ENCODE measurements at regions not wholly inside any gene's neighbourhood (a gene's known extent, or its start where the extent isn't known, plus 50 kb on each side); places are given as distances from the start of the nearest gene placed in this dataset.
"Not testable (repeated sequence)": the region's sequence is repeated elsewhere in the genome, so short reads cannot be mapped to it uniquely, and the experiment has no call there.

DNA sequence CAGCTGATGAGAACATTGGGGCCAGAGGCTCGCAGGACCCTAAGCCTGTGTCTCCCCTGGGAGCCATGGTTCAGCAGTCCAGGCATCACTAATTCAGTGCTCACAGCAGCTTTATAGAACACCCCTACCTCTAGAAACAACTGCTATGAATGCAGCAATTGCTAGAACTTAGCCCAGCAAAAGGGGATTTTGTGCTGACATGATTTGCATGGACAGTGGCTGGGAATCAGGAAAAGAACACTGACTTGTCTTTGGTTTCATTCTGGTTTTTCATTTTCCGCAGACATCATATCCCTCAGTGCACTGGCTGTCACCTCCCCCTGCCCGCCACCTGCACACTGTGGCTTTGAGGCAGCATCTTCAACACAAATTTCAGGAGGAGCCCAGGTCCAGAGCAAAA is 3964.9 kb upstream of the TPTE start:
- not testable (repeated sequence) for H3K36me3 ChIP-seq (ENCODE audit: control insufficient read depth in 3 of 3, insufficient read depth in 2 of 3, low read depth in 1 of 3, low read length in 3 of 3); H3K27me3 ChIP-seq (ENCODE audit: control insufficient read depth in 3 of 3, insufficient read depth in 3 of 3, low read length in 3 of 3); H3K27ac ChIP-seq (ENCODE audit: low read depth in 1 of 3, low read length in 2 of 3); H3K4me1 ChIP-seq (ENCODE audit: control insufficient read depth in 3 of 3, insufficient read depth in 2 of 3, low read depth in 1 of 3, low read length in 2 of 3); FAIRE-seq; DNase-seq; H3K9me3 ChIP-seq (ENCODE audit: control insufficient read depth in 2 of 2, insufficient read depth in 1 of 2, low read depth in 1 of 2, low read length in 1 of 2); H3K4me3 ChIP-seq (ENCODE audit: low read depth in 1 of 3, low read length in 3 of 3)
- no CpG with 5 or more reads among the region's 3 CpGs for WGBS, 3 donors

DNA sequence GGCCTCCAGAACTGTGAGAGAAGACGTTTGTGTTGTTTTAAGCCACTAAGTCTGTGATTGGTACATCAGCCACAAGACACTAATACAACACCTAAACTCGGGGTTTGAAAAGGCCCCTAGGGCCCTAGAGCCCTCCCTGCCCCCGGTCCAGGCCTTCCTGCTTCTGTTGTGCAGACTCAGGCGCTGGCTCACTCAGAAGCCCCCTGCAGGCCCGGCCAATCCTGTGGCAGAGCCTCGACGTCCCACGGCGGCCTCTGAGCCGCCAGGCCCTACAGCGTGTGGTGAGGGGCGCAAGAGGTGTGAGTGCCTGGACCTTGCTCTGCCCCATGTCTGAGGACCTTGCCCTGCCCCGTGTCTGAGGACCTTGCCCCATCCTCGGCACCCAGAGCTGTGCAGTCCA is 3964.0 kb upstream of the TPTE start:
- not testable (repeated sequence) for H3K4me1 ChIP-seq (ENCODE audit: control insufficient read depth in 3 of 3, insufficient read depth in 2 of 3, low read depth in 1 of 3, low read length in 2 of 3); H3K9me3 ChIP-seq (ENCODE audit: control insufficient read depth in 2 of 2, insufficient read depth in 1 of 2, low read depth in 1 of 2, low read length in 1 of 2); H3K27ac ChIP-seq (ENCODE audit: low read depth in 1 of 3, low read length in 2 of 3); H3K27me3 ChIP-seq (ENCODE audit: control insufficient read depth in 3 of 3, insufficient read depth in 3 of 3, low read length in 3 of 3); H3K36me3 ChIP-seq (ENCODE audit: control insufficient read depth in 3 of 3, insufficient read depth in 2 of 3, low read depth in 1 of 3, low read length in 3 of 3); H3K4me3 ChIP-seq (ENCODE audit: low read depth in 1 of 3, low read length in 3 of 3); DNase-seq; FAIRE-seq
- WGBS, 3 donors, result 76% methylated on average over 5 of the region's 14 CpGs; no CpG with 5 or more reads in 2 of the 3 donors

GRCh38 chr21:6561168-6561567 is 3960.2 kb upstream of the TPTE start:
- WGBS, 3 donors, result no CpG with 5 or more reads among the region's 10 CpGs
- H3K4me1 ChIP-seq (ENCODE audit: control insufficient read depth in 3 of 3, insufficient read depth in 2 of 3, low read depth in 1 of 3, low read length in 2 of 3); H3K27me3 ChIP-seq (ENCODE audit: control insufficient read depth in 3 of 3, insufficient read depth in 3 of 3, low read length in 3 of 3); H3K36me3 ChIP-seq (ENCODE audit: control insufficient read depth in 3 of 3, insufficient read depth in 2 of 3, low read depth in 1 of 3, low read length in 3 of 3); FAIRE-seq; H3K9me3 ChIP-seq (ENCODE audit: control insufficient read depth in 2 of 2, insufficient read depth in 1 of 2, low read depth in 1 of 2, low read length in 1 of 2); DNase-seq; H3K27ac ChIP-seq (ENCODE audit: low read depth in 1 of 3, low read length in 2 of 3); H3K4me3 ChIP-seq (ENCODE audit: low read depth in 1 of 3, low read length in 3 of 3): not testable (repeated sequence)

- not testable (repeated sequence) for H3K27ac ChIP-seq (ENCODE audit: low read depth in 1 of 3, low read length in 2 of 3); DNase-seq; H3K4me3 ChIP-seq (ENCODE audit: low read depth in 1 of 3, low read length in 3 of 3); FAIRE-seq; H3K9me3 ChIP-seq (ENCODE audit: control insufficient read depth in 2 of 2, insufficient read depth in 1 of 2, low read depth in 1 of 2, low read length in 1 of 2); H3K4me1 ChIP-seq (ENCODE audit: control insufficient read depth in 3 of 3, insufficient read depth in 2 of 3, low read depth in 1 of 3, low read length in 2 of 3); H3K27me3 ChIP-seq (ENCODE audit: control insufficient read depth in 3 of 3, insufficient read depth in 3 of 3, low read length in 3 of 3); H3K36me3 ChIP-seq (ENCODE audit: control insufficient read depth in 3 of 3, insufficient read depth in 2 of 3, low read depth in 1 of 3, low read length in 3 of 3)
- no CpG with 5 or more reads among the region's 9 CpGs for WGBS, 3 donors
Observed at GRCh38 chr21:6561578-6561977, 3959.8 kb upstream of the TPTE start.

- H3K4me3 ChIP-seq (ENCODE audit: low read depth in 1 of 3, low read length in 3 of 3); H3K27ac ChIP-seq (ENCODE audit: low read depth in 1 of 3, low read length in 2 of 3); H3K9me3 ChIP-seq (ENCODE audit: control insufficient read depth in 2 of 2, insufficient read depth in 1 of 2, low read depth in 1 of 2, low read length in 1 of 2); H3K27me3 ChIP-seq (ENCODE audit: control insufficient read depth in 3 of 3, insufficient read depth in 3 of 3, low read length in 3 of 3); H3K4me1 ChIP-seq (ENCODE audit: control insufficient read depth in 3 of 3, insufficient read depth in 2 of 3, low read depth in 1 of 3, low read length in 2 of 3); FAIRE-seq; DNase-seq; H3K36me3 ChIP-seq (ENCODE audit: control insufficient read depth in 3 of 3, insufficient read depth in 2 of 3, low read depth in 1 of 3, low read length in 3 of 3): not testable (repeated sequence)
- WGBS, 3 donors, result 0 to 11% methylated on average over 3 to 13 of the region's 44 CpGs; no CpG with 5 or more reads in 1 of the 3 donors
Observed at GRCh38 chr21:6564543-6565166, 3956.7 kb upstream of the TPTE start.

DNA sequence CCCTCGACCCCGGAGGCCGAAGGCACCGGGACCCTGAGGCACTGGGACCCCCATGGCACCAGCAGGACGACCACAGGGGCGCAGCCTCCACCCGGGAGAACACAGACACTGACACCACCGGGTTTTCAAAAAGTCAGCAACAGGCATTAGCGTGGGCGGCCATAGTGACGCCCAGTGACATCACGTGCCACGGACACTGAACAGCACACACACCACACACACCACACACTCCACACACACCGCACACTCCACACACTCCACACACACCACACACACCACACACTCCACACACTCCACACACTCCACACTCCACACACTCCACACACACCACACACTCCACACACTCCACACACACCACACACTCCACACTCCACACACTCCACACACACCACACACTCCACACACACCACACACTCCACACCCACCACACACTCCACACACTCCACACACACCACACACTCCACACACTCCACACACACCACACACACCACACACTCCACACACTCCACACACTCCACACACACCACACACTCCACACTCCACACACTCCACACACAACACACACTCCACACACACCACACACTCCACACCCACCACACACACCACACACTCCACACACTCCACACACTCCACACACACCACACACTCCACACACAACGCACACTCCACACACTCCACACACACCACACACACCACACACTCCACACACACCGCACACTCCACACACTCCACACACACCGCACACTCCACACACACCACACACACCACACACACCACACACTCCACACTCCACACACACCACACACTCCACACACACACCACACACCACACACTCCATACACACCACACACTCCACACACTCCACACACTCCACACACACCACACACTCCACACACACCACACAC is 3955.9 kb upstream of the TPTE start:
- not testable (repeated sequence) for H3K4me3 ChIP-seq (ENCODE audit: low read depth in 1 of 3, low read length in 3 of 3); H3K9me3 ChIP-seq (ENCODE audit: control insufficient read depth in 2 of 2, insufficient read depth in 1 of 2, low read depth in 1 of 2, low read length in 1 of 2); H3K4me1 ChIP-seq (ENCODE audit: control insufficient read depth in 3 of 3, insufficient read depth in 2 of 3, low read depth in 1 of 3, low read length in 2 of 3); H3K27ac ChIP-seq (ENCODE audit: low read depth in 1 of 3, low read length in 2 of 3); H3K36me3 ChIP-seq (ENCODE audit: control insufficient read depth in 3 of 3, insufficient read depth in 2 of 3, low read depth in 1 of 3, low read length in 3 of 3); FAIRE-seq; H3K27me3 ChIP-seq (ENCODE audit: control insufficient read depth in 3 of 3, insufficient read depth in 3 of 3, low read length in 3 of 3)
- WGBS, 3 donors, result 28 to 50% (median 30%) methylated on average over 4 to 13 of the region's 17 CpGs
- peak in 1 of 2 donors; percentile 18 for DNase-seq

- 67 to 95% methylated on average over 1 to 3 of the region's 5 CpGs; no CpG with 5 or more reads in 1 of the 3 donors for WGBS, 3 donors
- not testable (repeated sequence) for H3K4me3 ChIP-seq (ENCODE audit: low read depth in 1 of 3, low read length in 3 of 3); H3K27me3 ChIP-seq (ENCODE audit: control insufficient read depth in 3 of 3, insufficient read depth in 3 of 3, low read length in 3 of 3); H3K36me3 ChIP-seq (ENCODE audit: control insufficient read depth in 3 of 3, insufficient read depth in 2 of 3, low read depth in 1 of 3, low read length in 3 of 3); FAIRE-seq; DNase-seq; H3K4me1 ChIP-seq (ENCODE audit: control insufficient read depth in 3 of 3, insufficient read depth in 2 of 3, low read depth in 1 of 3, low read length in 2 of 3); H3K9me3 ChIP-seq (ENCODE audit: control insufficient read depth in 2 of 2, insufficient read depth in 1 of 2, low read depth in 1 of 2, low read length in 1 of 2); H3K27ac ChIP-seq (ENCODE audit: low read depth in 1 of 3, low read length in 2 of 3)
Observed at GRCh38 chr21:6567542-6567941, 3953.8 kb upstream of the TPTE start.

DNA sequence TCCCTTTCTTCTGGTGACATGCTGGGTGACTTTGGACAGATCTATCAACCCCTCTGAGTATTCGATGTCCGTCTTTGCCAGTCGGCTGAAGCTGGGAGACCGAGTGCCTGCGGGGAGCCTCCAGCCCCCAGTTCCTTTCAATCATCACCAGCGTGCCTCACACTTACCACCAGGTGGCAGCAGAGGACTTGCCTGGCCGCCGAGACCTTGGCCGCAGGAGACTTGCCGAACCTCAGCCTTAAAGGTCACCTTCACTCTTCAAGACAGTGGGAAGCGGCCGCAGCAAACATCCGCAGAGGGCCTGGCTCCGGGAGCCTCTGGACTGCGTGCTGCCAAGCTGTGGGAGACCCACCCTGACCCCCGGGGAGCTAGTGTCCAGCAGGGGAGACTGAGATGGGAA is 3952.2 kb upstream of the TPTE start:
- not testable (repeated sequence) for H3K4me1 ChIP-seq (ENCODE audit: control insufficient read depth in 3 of 3, insufficient read depth in 2 of 3, low read depth in 1 of 3, low read length in 2 of 3); H3K9me3 ChIP-seq (ENCODE audit: control insufficient read depth in 2 of 2, insufficient read depth in 1 of 2, low read depth in 1 of 2, low read length in 1 of 2); FAIRE-seq; H3K27ac ChIP-seq (ENCODE audit: low read depth in 1 of 3, low read length in 2 of 3); DNase-seq; H3K4me3 ChIP-seq (ENCODE audit: low read depth in 1 of 3, low read length in 3 of 3); H3K27me3 ChIP-seq (ENCODE audit: control insufficient read depth in 3 of 3, insufficient read depth in 3 of 3, low read length in 3 of 3); H3K36me3 ChIP-seq (ENCODE audit: control insufficient read depth in 3 of 3, insufficient read depth in 2 of 3, low read depth in 1 of 3, low read length in 3 of 3)
- WGBS, 3 donors, result no CpG with 5 or more reads among the region's 16 CpGs
